ENCODE measurements at regions not wholly inside any gene's neighbourhood (a gene's known extent, or its start where the extent isn't known, plus 50 kb on each side); places are given as distances from the start of the nearest gene placed in this dataset.

DNA sequence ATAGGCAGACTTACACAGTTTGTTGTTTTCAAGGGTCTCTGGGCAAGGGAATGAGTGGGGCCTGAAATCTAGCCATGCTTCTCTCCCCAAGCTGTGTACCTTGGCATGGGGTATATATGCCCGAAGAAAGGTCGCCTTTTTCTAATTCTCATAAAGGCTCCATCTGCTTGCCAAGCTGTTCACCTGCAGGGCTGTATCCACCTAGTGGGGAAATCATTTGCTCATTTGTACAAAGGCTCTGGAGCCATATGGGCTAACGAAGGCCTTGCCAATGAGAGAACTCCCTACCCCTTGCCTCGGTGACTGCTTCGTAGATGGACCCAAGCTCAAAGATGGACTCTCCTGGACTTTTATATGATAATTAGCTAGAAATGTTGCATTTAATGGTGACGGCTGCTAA is 1097.0 kb downstream of the PDHA2 start:
- no peak overlapping the region for H3K27ac ChIP-seq (ENCODE audit: low read depth, low read length)
- TF ChIP-seq, protein P1, sequence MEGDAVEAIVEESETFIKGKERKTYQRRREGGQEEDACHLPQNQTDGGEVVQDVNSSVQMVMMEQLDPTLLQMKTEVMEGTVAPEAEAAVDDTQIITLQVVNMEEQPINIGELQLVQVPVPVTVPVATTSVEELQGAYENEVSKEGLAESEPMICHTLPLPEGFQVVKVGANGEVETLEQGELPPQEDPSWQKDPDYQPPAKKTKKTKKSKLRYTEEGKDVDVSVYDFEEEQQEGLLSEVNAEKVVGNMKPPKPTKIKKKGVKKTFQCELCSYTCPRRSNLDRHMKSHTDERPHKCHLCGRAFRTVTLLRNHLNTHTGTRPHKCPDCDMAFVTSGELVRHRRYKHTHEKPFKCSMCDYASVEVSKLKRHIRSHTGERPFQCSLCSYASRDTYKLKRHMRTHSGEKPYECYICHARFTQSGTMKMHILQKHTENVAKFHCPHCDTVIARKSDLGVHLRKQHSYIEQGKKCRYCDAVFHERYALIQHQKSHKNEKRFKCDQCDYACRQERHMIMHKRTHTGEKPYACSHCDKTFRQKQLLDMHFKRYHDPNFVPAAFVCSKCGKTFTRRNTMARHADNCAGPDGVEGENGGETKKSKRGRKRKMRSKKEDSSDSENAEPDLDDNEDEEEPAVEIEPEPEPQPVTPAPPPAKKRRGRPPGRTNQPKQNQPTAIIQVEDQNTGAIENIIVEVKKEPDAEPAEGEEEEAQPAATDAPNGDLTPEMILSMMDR (IDR thresholded peaks at IDR 0.05; ENCODE audit: extremely low read depth, low read depth, low read length): no peak
- DNase-seq (ENCODE audit: insufficient read length, low spot score, missing footprints): no peak
- peaks cover 2% of the 10 kb centered on the region for H3K9me3 ChIP-seq (ENCODE audit: low read depth, low read length)
- H3K79me2 ChIP-seq (ENCODE audit: insufficient read depth, low read length): no peaks in the 10 kb centered on the region
- H3K4me2 ChIP-seq (ENCODE audit: insufficient read depth, low read length): no peak overlapping the region
- H2AFZ ChIP-seq (ENCODE audit: low read length): no peak overlapping the region
- H3K36me3 ChIP-seq (ENCODE audit: insufficient read depth, low read length): no peaks in the 10 kb centered on the region
- no peaks in the 10 kb centered on the region for H3K27me3 ChIP-seq (ENCODE audit: insufficient read depth, low read length)
- H3K4me1 ChIP-seq (ENCODE audit: insufficient read depth, low read length): no peaks in the 10 kb centered on the region
- H4K20me1 ChIP-seq (ENCODE audit: insufficient read depth, low read length): no peaks in the 10 kb centered on the region
- H3K4me3 ChIP-seq (ENCODE audit: insufficient read depth, low read length): no peak overlapping the region

DNA sequence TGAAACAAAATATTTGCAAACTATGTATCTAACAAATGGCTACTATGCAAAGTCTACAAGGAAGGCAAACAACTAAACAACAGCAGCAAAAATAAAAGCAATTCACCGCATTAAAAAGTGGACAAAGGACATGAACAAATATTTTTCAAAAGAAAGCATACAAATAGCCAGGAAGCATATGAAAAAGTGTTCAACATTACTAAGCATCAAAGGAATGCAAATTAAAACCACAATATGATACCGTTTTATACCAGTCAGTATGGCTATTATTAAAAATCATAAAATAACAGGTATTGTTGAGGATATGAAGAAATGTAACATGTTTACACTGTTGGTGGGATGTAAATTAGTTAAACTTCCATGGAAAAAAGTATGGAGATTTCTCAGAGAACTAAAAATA is 1106.7 kb downstream of the PDHA2 start:
- Histone ChIP-seq H3K4me1 (ENCODE audit: insufficient read depth, low read length) (no peaks in the 10 kb centered on the region), H4K20me1 (ENCODE audit: insufficient read depth, low read length) (no peaks in the 10 kb centered on the region), H3K4me3 (ENCODE audit: insufficient read depth, low read length) (no peak overlapping the region), H3K79me2 (ENCODE audit: insufficient read depth, low read length) (no peaks in the 10 kb centered on the region), H3K36me3 (ENCODE audit: insufficient read depth, low read length) (no peaks in the 10 kb centered on the region), H3K4me2 (ENCODE audit: insufficient read depth, low read length) (no peak overlapping the region), H2AFZ (ENCODE audit: low read length) (no peak overlapping the region), H3K27ac (ENCODE audit: low read depth, low read length) (no peak overlapping the region), H3K9me3 (ENCODE audit: low read depth, low read length) (no peaks in the 10 kb centered on the region), H3K27me3 (ENCODE audit: insufficient read depth, low read length) (no peaks in the 10 kb centered on the region)
- TF ChIP-seq, protein P1 (IDR thresholded peaks at IDR 0.05; ENCODE audit: extremely low read depth, low read depth, low read length): no peak
- DNase-seq (ENCODE audit: insufficient read length, low spot score, missing footprints): no peak

DNA sequence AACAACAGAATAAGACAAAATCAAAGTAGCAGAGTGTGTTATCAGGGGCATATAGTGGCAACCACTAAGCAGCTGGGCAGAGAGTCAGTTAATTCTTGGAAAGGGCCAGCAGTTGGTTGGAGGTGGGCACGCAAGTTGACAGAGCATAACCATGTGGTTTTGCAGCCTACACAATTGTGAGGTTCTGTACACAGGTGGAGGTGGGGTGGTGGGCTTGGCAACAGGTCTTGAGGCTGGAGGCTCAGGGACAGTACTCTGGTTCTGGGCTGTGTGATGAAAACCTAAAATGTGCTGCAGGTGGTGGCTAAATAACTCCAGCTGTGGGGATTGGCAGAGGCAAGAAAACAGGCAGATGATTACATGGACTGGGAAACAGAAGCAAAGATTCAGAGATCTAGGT is 1112.7 kb downstream of the PDHA2 start:
- Histone ChIP-seq H3K27ac (ENCODE audit: low read depth, low read length) (no peak overlapping the region), H3K27me3 (ENCODE audit: insufficient read depth, low read length) (no peaks in the 10 kb centered on the region), H2AFZ (ENCODE audit: low read length) (no peak overlapping the region), H3K4me3 (ENCODE audit: insufficient read depth, low read length) (no peak overlapping the region), H3K4me1 (ENCODE audit: insufficient read depth, low read length) (no peaks in the 10 kb centered on the region), H3K79me2 (ENCODE audit: insufficient read depth, low read length) (no peaks in the 10 kb centered on the region), H3K9me3 (ENCODE audit: low read depth, low read length) (no peaks in the 10 kb centered on the region), H3K4me2 (ENCODE audit: insufficient read depth, low read length) (no peak overlapping the region), H3K36me3 (ENCODE audit: insufficient read depth, low read length) (no peaks in the 10 kb centered on the region), H4K20me1 (ENCODE audit: insufficient read depth, low read length) (no peaks in the 10 kb centered on the region)
- no peak for DNase-seq (ENCODE audit: insufficient read length, low spot score, missing footprints)
- TF ChIP-seq, protein P1 (IDR thresholded peaks at IDR 0.05; ENCODE audit: extremely low read depth, low read depth, low read length): no peak

DNA sequence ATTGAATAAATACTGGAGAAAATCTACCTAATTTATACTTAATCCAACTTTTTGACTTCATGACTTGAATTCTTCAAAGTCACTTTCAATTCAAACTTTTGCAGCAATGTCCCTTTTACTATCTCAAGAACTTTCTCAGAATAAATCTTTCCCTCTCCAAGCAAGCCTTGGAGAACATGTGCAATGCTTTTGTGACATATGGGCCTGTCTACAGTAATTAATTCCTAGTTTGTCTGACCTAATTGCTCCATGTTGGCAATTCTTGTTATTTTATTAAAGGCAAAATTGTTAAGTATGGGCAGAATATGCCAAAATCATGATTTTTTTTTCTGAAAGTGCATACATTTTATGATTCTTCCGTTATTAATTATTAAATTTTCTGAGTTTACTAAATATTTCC is 1115.3 kb downstream of the PDHA2 start:
- TF ChIP-seq, protein P1 (IDR thresholded peaks at IDR 0.05; ENCODE audit: extremely low read depth, low read depth, low read length): no peak
- H2AFZ ChIP-seq (ENCODE audit: low read length): no peak overlapping the region

More for the DNA sequence above, 1115.3 kb downstream of the PDHA2 start:
- H3K27me3 ChIP-seq (ENCODE audit: insufficient read depth, low read length): no peaks in the 10 kb centered on the region
- H3K9me3 ChIP-seq (ENCODE audit: low read depth, low read length): no peaks in the 10 kb centered on the region
- H3K79me2 ChIP-seq (ENCODE audit: insufficient read depth, low read length): no peaks in the 10 kb centered on the region
- no peak for DNase-seq (ENCODE audit: insufficient read length, low spot score, missing footprints)
- H3K27ac ChIP-seq (ENCODE audit: low read depth, low read length): no peak overlapping the region
- H4K20me1 ChIP-seq (ENCODE audit: insufficient read depth, low read length): no peaks in the 10 kb centered on the region
- H3K4me2 ChIP-seq (ENCODE audit: insufficient read depth, low read length): no peak overlapping the region
- H3K36me3 ChIP-seq (ENCODE audit: insufficient read depth, low read length): no peaks in the 10 kb centered on the region
- no peaks in the 10 kb centered on the region for H3K4me1 ChIP-seq (ENCODE audit: insufficient read depth, low read length)
- H3K4me3 ChIP-seq (ENCODE audit: insufficient read depth, low read length): no peak overlapping the region
